Lower leg skin (tissue), 3 donors: ENCODE measurements at regions not wholly inside any gene's neighbourhood (a gene's known extent, or its start where the extent isn't known, plus 50 kb on each side); places are given as distances from the start of the nearest gene placed in this dataset.

Experiments used
- CTCF ChIP-seq, 3 donors: fragments of 450-650 bp; IDR thresholded peaks; one replicate each; pipeline ENCODE4 v1.5.1; 2016; ENCODE audit warnings: antibody characterized with exemption in 3 of 3, mild to moderate bottlenecking in 3 of 3, moderate library complexity in 2 of 3
- POLR2A ChIP-seq, 2 donors: fragments of 450-650 bp; IDR thresholded peaks; one replicate each; pipeline ENCODE4 v1.6.1; 2016 to 2017; ENCODE audit warnings: antibody characterized with exemption in 2 of 2, mild to moderate bottlenecking in 1 of 2, moderate library complexity in 1 of 2

- no peak for TF ChIP-seq POLR2A (IDR thresholded peaks at IDR 0.05)
- TF ChIP-seq CTCF (IDR thresholded peaks at IDR 0.05), result no peak
These were observed 483.6 kb downstream of the BCOR start for GRCh38 chrX:39613997-39614679.
